SK-N-SH (cell line): ENCODE measurements at regions not wholly inside any gene's neighbourhood (a gene's known extent, or its start where the extent isn't known, plus 50 kb on each side); places are given as distances from the start of the nearest gene placed in this dataset.

Experiments
- CTCF ChIA-PET: fragments of 300-600, 350-600 bp; formaldehyde crosslinking; extraction: SDS; loops from one replicate; lab custom pipeline; 2021; lab: Yijun Ruan, JAX
- POLR2A ChIA-PET: fragments of 350-600 bp; sonication (Branson Sonifier 250); formaldehyde crosslinking; extraction: SDS; loops from one replicate; lab custom pipeline; 2020; ENCODE audit warnings: antibody characterized with exemption, inconsistent platforms; lab: Yijun Ruan, JAX
- DNase-seq: peaks from one replicate; pipeline ENCODE4 v3.0.0; 2012
- H2AFZ ChIP-seq: fragments of 200-600 bp; sonication (generic); 2 replicates; pipeline ENCODE4 v1.8.1; 2016; ENCODE audit warnings: antibody characterized with exemption, mild to moderate bottlenecking, low read depth
- H3F3A ChIP-seq: fragments of 200-600 bp; sonication (generic); replicated peaks from 2 replicates; pipeline ENCODE3; 2016; ENCODE audit warnings: antibody characterized with exemption, mild to moderate bottlenecking; ENCODE audit not compliant: insufficient read depth
- H3K27ac ChIP-seq, 2 experiments: fragments of 200-500 bp in 1 of 2; fragments of 200-600 bp in 1 of 2; sonication (Bioruptor generic) in 1 of 2; sonication (generic), shearing (Covaris generic) in 1 of 2; 2 replicates each; pipeline versions ENCODE4 v1.5.1 to v1.6.1; 2014 to 2016; ENCODE audit warnings: low read depth in 2 of 2, inconsistent platforms in 1 of 2, low read length in 1 of 2, mild to moderate bottlenecking in 1 of 2, mixed read lengths in 1 of 2
- H3K27me3 ChIP-seq: fragments of 200-600 bp; sonication (generic), shearing (Covaris generic); 2 replicates; pipeline ENCODE4 v1.6.1; 2016; ENCODE audit warnings: mixed run types; ENCODE audit not compliant: insufficient read depth
- H3K36me3 ChIP-seq, 2 experiments: fragments of 200-500 bp in 1 of 2; fragments of 200-600 bp in 1 of 2; sonication (Bioruptor generic) in 1 of 2; sonication (generic) in 1 of 2; replicated peaks in 1 of 2; 2 replicates each; pipeline versions ENCODE3 to v1.5.1; 2014 to 2016; ENCODE audit warnings: low read length in 1 of 2, mild to moderate bottlenecking in 1 of 2; ENCODE audit not compliant: insufficient read depth in 2 of 2, control insufficient read depth in 1 of 2
- H3K4me1 ChIP-seq, 2 experiments: fragments of 200-500 bp in 1 of 2; fragments of 200-600 bp in 1 of 2; sonication (Bioruptor generic) in 1 of 2; sonication (generic), shearing (Covaris generic) in 1 of 2; 2 replicates each; pipeline versions ENCODE4 v1.5.1 to v1.6.1; 2014 to 2016; ENCODE audit warnings: low read depth in 1 of 2, low read length in 1 of 2, mixed run types in 1 of 2; ENCODE audit not compliant: insufficient read depth in 2 of 2, control insufficient read depth in 1 of 2
- H3K4me2 ChIP-seq: fragments of 200-600 bp; sonication (generic), shearing (Covaris generic); 2 replicates; pipeline ENCODE4 v1.6.1; 2017; ENCODE audit warnings: mixed run types
- H3K4me3 ChIP-seq, 2 experiments: fragments of 200-500 bp in 1 of 2; fragments of 200-600 bp in 1 of 2; sonication (Bioruptor generic) in 1 of 2; sonication (generic), shearing (Covaris generic) in 1 of 2; 2 replicates each; pipeline versions ENCODE4 v1.5.1 to v1.8.1; 2014 to 2016; ENCODE audit warnings: low read depth in 2 of 2, inconsistent platforms in 1 of 2, low read length in 1 of 2, mild to moderate bottlenecking in 1 of 2, mixed read lengths in 1 of 2, moderate library complexity in 1 of 2
- H3K79me2 ChIP-seq: fragments of 200-600 bp; sonication (generic); 2 replicates; pipeline ENCODE4 v1.8.1; 2017; ENCODE audit warnings: mild to moderate bottlenecking; ENCODE audit not compliant: insufficient read depth
- H3K9ac ChIP-seq: fragments of 200-600 bp; sonication (generic); 2 replicates; pipeline ENCODE4 v1.6.1; 2017; ENCODE audit warnings: mixed run types
- H3K9me2 ChIP-seq: fragments of 200-600 bp; sonication (generic); 2 replicates; pipeline ENCODE4 v1.6.1; 2017; ENCODE audit warnings: mixed run types
- H3K9me3 ChIP-seq: fragments of 200-600 bp; sonication (generic); 2 replicates; pipeline ENCODE4 v1.6.1; 2017; ENCODE audit warnings: mixed run types, mild to moderate bottlenecking, moderate library complexity
- H4K20me1 ChIP-seq: fragments of 200-600 bp; sonication (generic); 2 replicates; pipeline ENCODE4 v1.6.1; 2017; ENCODE audit warnings: mild to moderate bottlenecking, mixed run types; ENCODE audit not compliant: insufficient read depth
- ELF1 ChIP-seq: IDR thresholded peaks from 2 replicates; pipeline ENCODE4 v1.4.0; 2012
- EP300 ChIP-seq, 2 experiments: IDR thresholded peaks; 2 replicates each; pipeline versions ENCODE4 v1.4.0 to v1.6.1; 2012; ENCODE audit warnings: borderline replicate concordance in 1 of 2, low read depth in 1 of 2, low read length in 1 of 2
- EZH2phosphoT487 ChIP-seq: fragments of 200-600 bp; sonication (generic); IDR thresholded peaks from 2 replicates; pipeline ENCODE4 v1.6.1; 2017; ENCODE audit warnings: low read depth, mixed run types, mild to moderate bottlenecking, antibody characterized with exemption, moderate library complexity, borderline replicate concordance
- FOSL2 ChIP-seq: IDR thresholded peaks from 2 replicates; pipeline ENCODE4 v1.4.0; 2012; ENCODE audit warnings: low read depth, mild to moderate bottlenecking, moderate library complexity, borderline replicate concordance
- FOXJ3 ChIP-seq: sonication (generic); formaldehyde crosslinking; IDR thresholded peaks from 2 replicates; pipeline ENCODE4 v1.5.1; 2020; ENCODE audit warnings: mild to moderate bottlenecking, missing genetic modification reagents
- GATA2 ChIP-seq: sonication (generic); formaldehyde crosslinking; IDR thresholded peaks from 2 replicates; pipeline ENCODE4 v1.5.0; 2020; ENCODE audit warnings: mild to moderate bottlenecking, missing genetic modification reagents
- MEF2A ChIP-seq: IDR thresholded peaks from 2 replicates; pipeline ENCODE4 v1.4.0; 2012; ENCODE audit warnings: low read depth, borderline replicate concordance
- NFIC ChIP-seq: IDR thresholded peaks from 2 replicates; pipeline ENCODE4 v1.4.0; 2012; ENCODE audit warnings: borderline replicate concordance
- SIN3A ChIP-seq: IDR thresholded peaks from 2 replicates; pipeline ENCODE4 v1.6.1; 2012; ENCODE audit warnings: low read depth, mild to moderate bottlenecking, low read length, moderate library complexity, borderline replicate concordance
- SMC3 ChIP-seq: IDR thresholded peaks from 2 replicates; pipeline ENCODE4 v1.6.1; 2012; ENCODE audit warnings: low read depth, low read length, improper control_type of control experiment
- TCF12 ChIP-seq: IDR thresholded peaks from 2 replicates; pipeline ENCODE4 v1.4.0; 2012
- YY1 ChIP-seq: IDR thresholded peaks from 2 replicates; pipeline ENCODE4 v1.4.0; 2012; ENCODE audit warnings: low read depth, mild to moderate bottlenecking
- whole genome bisulfite sequencing: methylation state at CpG from one replicate; pipeline ENCODE4 v1.1.6; 2017; ENCODE audit warnings: low lambda C conversion rate; 5-methylcytosine and 5-hydroxymethylcytosine counted together
- TF ChIP-seq, protein P1 (sequence below): IDR thresholded peaks from 2 replicates; pipeline ENCODE4 v1.4.0; 2012; ENCODE audit warnings: low read depth
- TF ChIP-seq, protein P2 (sequence below): IDR thresholded peaks from 2 replicates; pipeline ENCODE4 v1.6.1; 2012; ENCODE audit warnings: mild to moderate bottlenecking, low read depth, low read length, moderate library complexity
- TF ChIP-seq, protein P3 (sequence below): IDR thresholded peaks from 2 replicates; pipeline ENCODE4; 2012
- TF ChIP-seq, protein P4 (sequence below): IDR thresholded peaks from 2 replicates; pipeline ENCODE4 v1.4.0; 2012; ENCODE audit warnings: low read depth, borderline replicate concordance

DNA sequence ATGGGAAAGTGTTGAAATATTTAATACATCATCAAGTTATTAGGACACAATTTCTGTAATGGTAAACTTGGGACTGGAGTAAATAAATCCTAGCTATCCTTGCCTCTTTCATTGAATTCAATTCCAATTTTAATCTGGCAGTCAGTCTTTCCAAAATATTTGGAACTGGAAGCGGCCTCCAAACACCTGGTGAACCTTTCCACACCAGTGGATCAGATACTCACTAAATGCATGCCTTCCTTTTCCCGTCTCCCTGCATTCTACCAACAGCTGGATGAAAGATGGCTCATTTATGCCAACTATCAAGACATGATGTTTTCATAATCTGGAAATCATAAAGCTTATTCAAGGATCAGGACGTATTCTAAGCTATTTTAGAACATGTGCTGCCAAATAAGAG, 488.2 kb upstream of the SPHKAP start:
- CTCF ChIA-PET, result interaction anchor here (1.2 kb wide), 2 partner anchors 12 to 779 kb away, joined by 3 to 4 read pairs; no protein-coding TSS in a partner anchor
- POLR2A ChIA-PET, result no interaction called here

DNA sequence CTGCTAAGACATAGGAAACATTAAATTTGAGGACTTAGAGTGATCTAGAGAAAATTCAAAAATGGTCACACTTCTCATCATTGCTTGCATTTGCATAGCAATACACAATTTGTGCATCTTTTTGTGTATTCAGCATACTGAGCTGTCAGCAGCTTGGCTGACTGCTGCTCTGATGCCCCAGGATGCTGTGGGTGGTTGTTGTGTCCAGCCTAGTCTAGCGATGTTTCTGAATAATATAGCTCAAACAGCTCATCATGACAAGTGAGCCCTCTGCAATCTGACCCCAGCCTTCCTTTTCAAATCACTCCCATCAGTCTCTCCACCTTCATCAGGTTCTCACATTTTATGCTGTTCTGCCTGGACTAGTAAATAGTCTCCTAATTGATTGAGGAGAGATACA, 483.7 kb upstream of the SPHKAP start:
- CTCF ChIA-PET, result interaction anchor here (1.3 kb wide), 1 partner anchor 13 kb away, joined by 3 read pairs; no protein-coding TSS in a partner anchor
- POLR2A ChIA-PET, result no interaction called here
- H4K20me1 ChIP-seq, result no peaks in the 10 kb centered on the region

More for the DNA sequence above, 488.2 kb upstream of the SPHKAP start:
- no peak overlapping the region for H2AFZ ChIP-seq
- no peak overlapping the region for H3K4me2 ChIP-seq
- H3K27me3 ChIP-seq, result no peaks in the 10 kb centered on the region
- H3K9me3 ChIP-seq, result no peaks in the 10 kb centered on the region
- no peaks in the 10 kb centered on the region for H3K4me1 ChIP-seq
- TF ChIP-seq FOXJ3 (CRISPR knock-in tag), result no peak
- no peaks in the 10 kb centered on the region for H3K79me2 ChIP-seq
- H3K4me3 ChIP-seq, result no peak overlapping the region
- H3K27ac ChIP-seq, result no peak overlapping the region
- no peaks in the 10 kb centered on the region for H3K9me2 ChIP-seq
- H4K20me1 ChIP-seq, result no peaks in the 10 kb centered on the region
- 15% methylated on average over 3 of the region's 3 CpGs for WGBS
- no peaks in the 10 kb centered on the region for H3F3A ChIP-seq
- H3K9ac ChIP-seq, result no peak overlapping the region
- DNase-seq, result no peak
- no peaks in the 10 kb centered on the region for H3K36me3 ChIP-seq

DNA sequence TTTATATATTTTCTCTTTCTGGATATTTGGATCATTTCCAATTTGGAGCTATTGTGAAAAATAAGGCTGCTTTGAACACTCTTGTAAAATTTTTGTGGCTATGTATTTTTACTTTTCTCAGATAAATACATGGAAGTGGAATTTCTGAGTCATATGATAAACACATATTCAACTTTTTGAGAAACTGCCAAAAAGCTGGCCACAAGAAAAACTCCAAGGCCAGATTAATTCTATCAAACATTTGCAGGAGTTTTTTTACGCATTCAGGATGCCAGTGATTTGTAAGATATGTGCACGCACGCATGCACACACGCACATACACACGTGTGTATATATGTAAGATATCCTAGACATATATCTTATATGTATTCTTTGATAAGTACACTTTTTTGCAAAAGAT, 477.5 kb upstream of the SPHKAP start:
- Histone ChIP-seq H3K27ac (peak overlapping the region in 1 of 2 experiments; percentile 39; a peak in 1 of 4 replicates), H3K36me3 (no peaks in the 10 kb centered on the region), H3K4me1 (0 out of 4 replicates have a peak, but pooled peaks cover 0 to 12% of the 10 kb centered on the region in 2 experiments), H3K9me2 (no peaks in the 10 kb centered on the region), H4K20me1 (no peaks in the 10 kb centered on the region), H2AFZ (no peak overlapping the region), H3K27me3 (no peaks in the 10 kb centered on the region), H3K4me2 (no peak overlapping the region), H3K79me2 (no peaks in the 10 kb centered on the region), H3F3A (no peaks in the 10 kb centered on the region), H3K4me3 (no peak overlapping the region), H3K9ac (no peak overlapping the region), H3K9me3 (no peaks in the 10 kb centered on the region)
- ChIA-PET CTCF (interaction anchor here (1.4 kb wide), 1 partner anchor 768 kb away, joined by 4 read pairs; no protein-coding TSS in a partner anchor), POLR2A (no interaction called here)
- 64% methylated on average over 5 of the region's 5 CpGs for WGBS
- DNase-seq, result no peak
- peak; percentile 82; the same call in 1 of the 2 replicates for TF ChIP-seq NFIC
- TF ChIP-seq TCF12, result peak; percentile 65
- TF ChIP-seq, protein P1, sequence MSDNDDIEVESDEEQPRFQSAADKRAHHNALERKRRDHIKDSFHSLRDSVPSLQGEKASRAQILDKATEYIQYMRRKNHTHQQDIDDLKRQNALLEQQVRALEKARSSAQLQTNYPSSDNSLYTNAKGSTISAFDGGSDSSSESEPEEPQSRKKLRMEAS, result no peak
- TF ChIP-seq, protein P2, sequence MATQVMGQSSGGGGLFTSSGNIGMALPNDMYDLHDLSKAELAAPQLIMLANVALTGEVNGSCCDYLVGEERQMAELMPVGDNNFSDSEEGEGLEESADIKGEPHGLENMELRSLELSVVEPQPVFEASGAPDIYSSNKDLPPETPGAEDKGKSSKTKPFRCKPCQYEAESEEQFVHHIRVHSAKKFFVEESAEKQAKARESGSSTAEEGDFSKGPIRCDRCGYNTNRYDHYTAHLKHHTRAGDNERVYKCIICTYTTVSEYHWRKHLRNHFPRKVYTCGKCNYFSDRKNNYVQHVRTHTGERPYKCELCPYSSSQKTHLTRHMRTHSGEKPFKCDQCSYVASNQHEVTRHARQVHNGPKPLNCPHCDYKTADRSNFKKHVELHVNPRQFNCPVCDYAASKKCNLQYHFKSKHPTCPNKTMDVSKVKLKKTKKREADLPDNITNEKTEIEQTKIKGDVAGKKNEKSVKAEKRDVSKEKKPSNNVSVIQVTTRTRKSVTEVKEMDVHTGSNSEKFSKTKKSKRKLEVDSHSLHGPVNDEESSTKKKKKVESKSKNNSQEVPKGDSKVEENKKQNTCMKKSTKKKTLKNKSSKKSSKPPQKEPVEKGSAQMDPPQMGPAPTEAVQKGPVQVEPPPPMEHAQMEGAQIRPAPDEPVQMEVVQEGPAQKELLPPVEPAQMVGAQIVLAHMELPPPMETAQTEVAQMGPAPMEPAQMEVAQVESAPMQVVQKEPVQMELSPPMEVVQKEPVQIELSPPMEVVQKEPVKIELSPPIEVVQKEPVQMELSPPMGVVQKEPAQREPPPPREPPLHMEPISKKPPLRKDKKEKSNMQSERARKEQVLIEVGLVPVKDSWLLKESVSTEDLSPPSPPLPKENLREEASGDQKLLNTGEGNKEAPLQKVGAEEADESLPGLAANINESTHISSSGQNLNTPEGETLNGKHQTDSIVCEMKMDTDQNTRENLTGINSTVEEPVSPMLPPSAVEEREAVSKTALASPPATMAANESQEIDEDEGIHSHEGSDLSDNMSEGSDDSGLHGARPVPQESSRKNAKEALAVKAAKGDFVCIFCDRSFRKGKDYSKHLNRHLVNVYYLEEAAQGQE, result no peak
- TF ChIP-seq, protein P3, sequence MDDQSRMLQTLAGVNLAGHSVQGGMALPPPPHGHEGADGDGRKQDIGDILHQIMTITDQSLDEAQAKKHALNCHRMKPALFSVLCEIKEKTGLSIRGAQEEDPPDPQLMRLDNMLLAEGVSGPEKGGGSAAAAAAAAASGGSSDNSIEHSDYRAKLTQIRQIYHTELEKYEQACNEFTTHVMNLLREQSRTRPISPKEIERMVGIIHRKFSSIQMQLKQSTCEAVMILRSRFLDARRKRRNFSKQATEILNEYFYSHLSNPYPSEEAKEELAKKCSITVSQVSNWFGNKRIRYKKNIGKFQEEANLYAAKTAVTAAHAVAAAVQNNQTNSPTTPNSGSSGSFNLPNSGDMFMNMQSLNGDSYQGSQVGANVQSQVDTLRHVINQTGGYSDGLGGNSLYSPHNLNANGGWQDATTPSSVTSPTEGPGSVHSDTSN, result peak; percentile 10; the same call in 1 of the 2 replicates
- no peak for TF ChIP-seq MEF2A
- TF ChIP-seq YY1, result no peak
- TF ChIP-seq, protein P4, sequence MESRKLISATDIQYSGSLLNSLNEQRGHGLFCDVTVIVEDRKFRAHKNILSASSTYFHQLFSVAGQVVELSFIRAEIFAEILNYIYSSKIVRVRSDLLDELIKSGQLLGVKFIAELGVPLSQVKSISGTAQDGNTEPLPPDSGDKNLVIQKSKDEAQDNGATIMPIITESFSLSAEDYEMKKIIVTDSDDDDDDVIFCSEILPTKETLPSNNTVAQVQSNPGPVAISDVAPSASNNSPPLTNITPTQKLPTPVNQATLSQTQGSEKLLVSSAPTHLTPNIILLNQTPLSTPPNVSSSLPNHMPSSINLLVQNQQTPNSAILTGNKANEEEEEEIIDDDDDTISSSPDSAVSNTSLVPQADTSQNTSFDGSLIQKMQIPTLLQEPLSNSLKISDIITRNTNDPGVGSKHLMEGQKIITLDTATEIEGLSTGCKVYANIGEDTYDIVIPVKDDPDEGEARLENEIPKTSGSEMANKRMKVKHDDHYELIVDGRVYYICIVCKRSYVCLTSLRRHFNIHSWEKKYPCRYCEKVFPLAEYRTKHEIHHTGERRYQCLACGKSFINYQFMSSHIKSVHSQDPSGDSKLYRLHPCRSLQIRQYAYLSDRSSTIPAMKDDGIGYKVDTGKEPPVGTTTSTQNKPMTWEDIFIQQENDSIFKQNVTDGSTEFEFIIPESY, result no peak
- TF ChIP-seq FOSL2, result peak; percentile 55; the same call in 1 of the 2 replicates
- peak in 1 of 2 experiments; percentile 49; a peak in 1 of 4 replicates for TF ChIP-seq EP300 (IDR thresholded peaks at IDR 0.05; ENCODE audit: borderline replicate concordance in 1 of 2, low read depth in 1 of 2, low read length in 1 of 2)
- no peak for TF ChIP-seq FOXJ3 (CRISPR knock-in tag)
- no peak for TF ChIP-seq ELF1
- no peak for TF ChIP-seq SIN3A
- no peak for TF ChIP-seq GATA2 (CRISPR knock-in tag)

More for the DNA sequence above, 483.7 kb upstream of the SPHKAP start:
- no peak overlapping the region for H3K4me2 ChIP-seq
- H3K4me1 ChIP-seq, result no peaks in the 10 kb centered on the region
- no peaks in the 10 kb centered on the region for H3K9me2 ChIP-seq
- no peak for DNase-seq
- no peak overlapping the region for H3K4me3 ChIP-seq
- H3K9me3 ChIP-seq, result no peaks in the 10 kb centered on the region
- no peak overlapping the region for H2AFZ ChIP-seq
- no peaks in the 10 kb centered on the region for H3K27me3 ChIP-seq
- H3K27ac ChIP-seq, result no peak overlapping the region
- no peak overlapping the region for H3K9ac ChIP-seq
- 29% methylated on average over 1 of the region's 1 CpG for WGBS
- no peaks in the 10 kb centered on the region for H3F3A ChIP-seq
- no peaks in the 10 kb centered on the region for H3K79me2 ChIP-seq
- TF ChIP-seq FOXJ3 (CRISPR knock-in tag), result no peak
- no peak for TF ChIP-seq TCF12
- TF ChIP-seq SMC3, result no peak
- no peak for TF ChIP-seq EZH2phosphoT487
- H3K36me3 ChIP-seq, result no peaks in the 10 kb centered on the region
